Ectodermal cell (in vitro differentiated cells): ENCODE measurements at regions not wholly inside any gene's neighbourhood (a gene's known extent, or its start where the extent isn't known, plus 50 kb on each side); places are given as distances from the start of the nearest gene placed in this dataset.
"Not testable (repeated sequence)": the region's sequence is repeated elsewhere in the genome, so short reads cannot be mapped to it uniquely, and the experiment has no call there.

Experiments used
- H3K27ac ChIP-seq: 2 replicates; pipeline ENCODE4 v1.7.0; 2013; ENCODE audit warnings: mild to moderate bottlenecking, low read depth, low read length; ENCODE audit not compliant: insufficient read depth, poor library complexity, severe bottlenecking
- H3K27me3 ChIP-seq: 2 replicates; pipeline ENCODE4 v1.7.0; 2013; ENCODE audit warnings: mild to moderate bottlenecking, low read length; ENCODE audit not compliant: insufficient read depth, control insufficient read depth, poor library complexity, severe bottlenecking
- H3K36me3 ChIP-seq: one replicate; pipeline ENCODE4 v1.7.0; 2013; ENCODE audit warnings: low read length; ENCODE audit not compliant: control insufficient read depth, insufficient read depth
- H3K4me1 ChIP-seq: one replicate; pipeline ENCODE4 v1.7.0; 2013; ENCODE audit warnings: low read length; ENCODE audit not compliant: control insufficient read depth, insufficient read depth
- H3K4me3 ChIP-seq: 2 replicates; pipeline ENCODE4 v1.7.0; 2013; ENCODE audit warnings: low read depth, low read length, control low read depth; ENCODE audit not compliant: insufficient read depth
- H3K9me3 ChIP-seq: 2 replicates; pipeline ENCODE4 v1.7.0; 2013; ENCODE audit warnings: mild to moderate bottlenecking, low read length, moderate library complexity; ENCODE audit not compliant: control insufficient read depth
- WGBS, 2 experiments: methylation state at CpG; one replicate each; pipeline ENCODE4 v1.1.7; 2013; ENCODE audit warnings: missing lambda C conversion rate in 2 of 2; 5-methylcytosine and 5-hydroxymethylcytosine counted together

DNA sequence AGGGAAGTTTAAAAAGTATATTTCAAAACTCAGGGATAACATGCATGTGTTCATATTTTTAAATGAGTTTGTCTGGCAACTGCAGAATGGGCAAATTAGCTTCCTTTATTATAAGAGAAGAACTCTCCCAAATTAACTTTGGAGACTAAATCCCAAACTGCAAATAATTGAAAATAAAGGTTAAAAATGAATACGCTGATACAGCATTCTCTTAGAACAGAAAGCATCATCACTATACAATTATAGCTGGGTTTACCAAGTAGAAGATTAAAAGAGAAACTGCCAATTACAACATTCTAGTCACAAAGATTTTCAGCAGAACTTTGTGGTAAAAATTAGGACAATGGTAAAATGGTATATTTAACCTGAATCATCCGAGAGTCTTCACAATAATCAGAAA, 73.3 kb downstream of the OLFM4 start:
- no peaks in the 10 kb centered on the region for H3K36me3 ChIP-seq

DNA sequence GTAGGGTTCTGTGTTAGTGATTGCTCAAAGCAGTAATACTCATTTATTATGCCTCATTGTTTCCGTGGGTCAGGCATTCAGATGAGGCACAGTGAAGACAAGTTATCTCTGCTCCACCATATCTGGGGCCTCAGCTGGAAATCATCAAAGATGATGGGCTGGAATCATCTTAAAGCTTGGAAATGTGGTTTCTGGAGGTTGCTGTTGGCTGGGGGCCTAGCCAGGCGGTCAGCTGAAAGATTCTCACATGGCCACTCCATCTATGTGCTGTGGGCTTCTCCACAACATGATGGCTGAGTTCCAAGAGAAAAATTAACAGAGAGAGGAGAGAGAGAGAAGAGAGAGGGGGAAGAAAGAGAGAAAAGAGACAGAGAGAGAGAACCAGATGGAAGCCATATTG, 75.5 kb downstream of the OLFM4 start:
- no peaks in the 10 kb centered on the region for H3K27me3 ChIP-seq
- no peak overlapping the region for H3K4me3 ChIP-seq
- H3K36me3 ChIP-seq: no peaks in the 10 kb centered on the region
- no peaks in the 10 kb centered on the region for H3K4me1 ChIP-seq
- 92 to 93% methylated on average over 2 of the region's 2 CpGs for WGBS, 2 experiments
- H3K27ac ChIP-seq: no peak overlapping the region
- H3K9me3 ChIP-seq: no peaks in the 10 kb centered on the region

More for the DNA sequence above, 73.3 kb downstream of the OLFM4 start:
- H3K27me3 ChIP-seq: no peaks in the 10 kb centered on the region
- H3K4me1 ChIP-seq: no peaks in the 10 kb centered on the region
- WGBS, 2 experiments: 80 to 93% methylated on average over 1 to 2 of the region's 2 CpGs
- H3K4me3 ChIP-seq: no peak overlapping the region
- H3K27ac ChIP-seq: no peak overlapping the region
- H3K9me3 ChIP-seq: no peaks in the 10 kb centered on the region

GRCh38 chr13:53105477-53105876, 76.9 kb downstream of the OLFM4 start:
- 100% methylated on average over 2 to 3 of the region's 3 CpGs for WGBS, 2 experiments
- Histone ChIP-seq H3K27ac (no peak overlapping the region), H3K4me3 (no peak overlapping the region), H3K27me3 (no peaks in the 10 kb centered on the region), H3K4me1 (no peaks in the 10 kb centered on the region), H3K9me3 (no peaks in the 10 kb centered on the region), H3K36me3 (no peaks in the 10 kb centered on the region)

GRCh38 chr13:53105890-53106289, 77.3 kb downstream of the OLFM4 start:
- H3K27me3 ChIP-seq: no peaks in the 10 kb centered on the region
- no peaks in the 10 kb centered on the region for H3K9me3 ChIP-seq
- WGBS, 2 experiments: 90 to 91% methylated on average over 3 of the region's 3 CpGs
- no peak overlapping the region for H3K4me3 ChIP-seq
- H3K4me1 ChIP-seq: no peaks in the 10 kb centered on the region
- no peaks in the 10 kb centered on the region for H3K36me3 ChIP-seq
- no peak overlapping the region for H3K27ac ChIP-seq

- 92 to 94% methylated on average over 2 of the region's 2 CpGs for WGBS, 2 experiments
- Histone ChIP-seq H3K27ac (no peak overlapping the region), H3K36me3 (no peaks in the 10 kb centered on the region), H3K27me3 (no peaks in the 10 kb centered on the region), H3K4me1 (no peaks in the 10 kb centered on the region), H3K4me3 (no peak overlapping the region), H3K9me3 (no peaks in the 10 kb centered on the region)
Measured at GRCh38 chr13:53110181-53110580, 81.6 kb downstream of the OLFM4 start.

- no peaks in the 10 kb centered on the region for H3K36me3 ChIP-seq
- no peaks in the 10 kb centered on the region for H3K27me3 ChIP-seq
- no peaks in the 10 kb centered on the region for H3K4me1 ChIP-seq
- whole genome bisulfite sequencing, 2 experiments: 84 to 89% methylated on average over 3 to 4 of the region's 4 CpGs
- no peak overlapping the region for H3K27ac ChIP-seq
- no peak overlapping the region for H3K4me3 ChIP-seq
- H3K9me3 ChIP-seq: no peaks in the 10 kb centered on the region
Measured at GRCh38 chr13:53110614-53111013, 82.0 kb downstream of the OLFM4 start.

GRCh38 chr13:53112522-53112921, 83.9 kb downstream of the OLFM4 start:
- Histone ChIP-seq H3K36me3 (no peaks in the 10 kb centered on the region), H3K4me3 (no peak overlapping the region), H3K27me3 (no peaks in the 10 kb centered on the region), H3K9me3 (no peaks in the 10 kb centered on the region), H3K4me1 (no peaks in the 10 kb centered on the region), H3K27ac (no peak overlapping the region)
- 92 to 98% methylated on average over 2 of the region's 2 CpGs for WGBS, 2 experiments

- H3K27me3 ChIP-seq, H3K4me3 ChIP-seq, H3K36me3 ChIP-seq, H3K27ac ChIP-seq, H3K9me3 ChIP-seq, H3K4me1 ChIP-seq: not testable (repeated sequence)
- 60% methylated on average over 1 of the region's 1 CpG for WGBS, 2 experiments
Measured at GRCh38 chr13:53117048-53117447, 88.4 kb downstream of the OLFM4 start.

DNA sequence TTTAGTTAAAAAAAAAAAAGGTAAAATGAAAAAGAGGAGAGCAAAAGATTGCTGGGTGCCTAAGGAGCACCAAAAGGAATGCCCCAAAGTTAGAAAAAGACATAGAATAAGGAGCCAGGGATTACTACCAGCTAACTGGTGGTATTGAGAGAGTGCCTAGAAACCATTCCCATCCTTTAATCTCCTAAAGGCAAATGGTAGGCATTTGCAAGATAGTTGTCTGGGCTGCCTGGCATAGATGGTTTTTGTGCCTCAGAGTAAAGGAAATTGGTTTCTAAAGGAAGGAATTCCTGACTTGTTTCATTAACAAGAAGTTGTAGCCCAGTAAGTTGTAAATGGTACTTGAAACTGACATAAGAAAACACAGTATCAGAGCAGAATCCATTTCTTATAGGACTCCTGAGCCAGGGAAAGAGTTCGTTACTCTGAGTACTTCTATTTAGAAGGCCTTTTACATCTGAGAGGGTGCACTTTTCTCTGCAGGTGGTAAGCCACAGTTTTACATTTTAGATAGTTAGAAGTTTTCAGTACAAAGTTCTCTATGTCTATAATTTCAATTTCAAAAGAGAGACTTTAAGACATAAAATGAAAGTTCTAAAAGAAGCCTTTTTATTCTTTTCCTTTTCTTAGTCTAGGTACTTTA, 92.6 kb downstream of the OLFM4 start:
- Histone ChIP-seq H3K36me3 (no peaks in the 10 kb centered on the region), H3K4me3 (no peak overlapping the region), H3K4me1 (peaks cover 3% of the 10 kb centered on the region), H3K27ac (no peak overlapping the region), H3K27me3 (no peaks in the 10 kb centered on the region), H3K9me3 (no peaks in the 10 kb centered on the region)
- WGBS, 2 experiments: 38 to 50% methylated on average over 1 of the region's 1 CpG

DNA sequence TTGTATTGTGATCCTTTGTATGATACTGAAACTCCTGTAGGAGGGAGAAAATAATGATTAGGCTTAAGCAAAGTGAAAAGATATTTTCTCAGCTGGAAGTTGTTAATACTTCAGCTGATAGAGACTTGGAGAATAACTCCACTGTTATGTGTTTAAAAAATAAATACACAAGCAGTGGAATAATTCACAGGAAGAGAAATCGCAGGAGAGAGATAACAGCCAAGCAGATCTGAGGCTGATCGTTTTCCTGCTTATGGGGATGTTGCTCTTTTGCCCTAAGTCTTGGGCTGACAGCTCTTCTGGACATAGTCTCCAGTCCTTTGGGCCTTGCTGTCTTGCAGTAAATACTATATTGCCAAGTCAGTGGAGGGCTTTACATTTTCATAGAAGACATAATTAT, 93.3 kb downstream of the OLFM4 start:
- no peaks in the 10 kb centered on the region for H3K9me3 ChIP-seq
- WGBS, 2 experiments: 65 to 77% methylated on average over 2 of the region's 2 CpGs
- H3K27ac ChIP-seq: no peak overlapping the region
- no peaks in the 10 kb centered on the region for H3K27me3 ChIP-seq
- H3K4me1 ChIP-seq: peaks cover 3% of the 10 kb centered on the region
- no peaks in the 10 kb centered on the region for H3K36me3 ChIP-seq
- H3K4me3 ChIP-seq: no peak overlapping the region

- WGBS, 2 experiments: 92 to 96% methylated on average over 3 of the region's 3 CpGs
- Histone ChIP-seq H3K4me3 (no peak overlapping the region), H3K4me1 (peaks cover 3% of the 10 kb centered on the region), H3K27me3 (no peaks in the 10 kb centered on the region), H3K9me3 (no peaks in the 10 kb centered on the region), H3K36me3 (no peaks in the 10 kb centered on the region), H3K27ac (no peak overlapping the region)
Measured at GRCh38 chr13:53123536-53123935, 94.9 kb downstream of the OLFM4 start.
